ENCODE measurements at regions not wholly inside any gene's neighbourhood (a gene's known extent, or its start where the extent isn't known, plus 50 kb on each side); places are given as distances from the start of the nearest gene placed in this dataset.

DNA sequence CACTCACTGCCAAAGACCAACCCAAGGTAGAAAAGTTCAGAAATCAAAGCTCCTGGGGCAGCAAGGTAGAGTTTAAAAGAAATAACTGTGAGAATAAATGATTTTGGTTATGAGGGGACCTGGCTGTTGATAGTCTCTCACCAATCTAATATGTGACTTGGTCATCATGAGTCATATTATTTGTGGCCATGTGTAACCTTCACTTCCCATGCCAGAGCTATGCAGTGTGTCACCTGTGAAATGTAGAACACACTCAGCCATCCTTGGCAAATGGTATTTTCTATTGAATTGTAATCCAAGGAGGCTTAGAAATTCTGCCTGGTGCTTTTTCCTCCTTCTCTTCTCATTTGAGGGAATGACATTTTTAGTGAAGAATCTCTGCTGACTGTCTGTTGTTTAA is 184.2 kb upstream of the STAC start:
- Histone ChIP-seq H3K27me3 (ENCODE audit: control insufficient read depth in 2 of 2, insufficient read depth in 2 of 2, low read length in 2 of 2) (no peaks in the 10 kb centered on the region), H2AFZ (ENCODE audit: low read depth, low read length) (no peak overlapping the region), H3K4me1 (ENCODE audit: control insufficient read depth, extremely low read depth, insufficient read depth, low read length) (peaks cover 14% of the 10 kb centered on the region), H3K4me3 (replicated peaks in 1 of 3; ENCODE audit: insufficient read depth in 1 of 3, low read depth in 1 of 3, low read length in 3 of 3) (no peak overlapping the region), H3K27ac (ENCODE audit: insufficient read depth, low read depth, low read length) (no peak overlapping the region), H3K36me3 (ENCODE audit: control insufficient read depth in 2 of 2, extremely low read depth in 1 of 2, insufficient read depth in 2 of 2, low read length in 2 of 2) (no peaks in the 10 kb centered on the region), H4K20me1 (replicated peaks; ENCODE audit: control insufficient read depth, extremely low read depth, insufficient read depth, low read length) (no peaks in the 10 kb centered on the region), H3K9me3 (replicated peaks; ENCODE audit: control insufficient read depth, insufficient read depth, low read length) (no peaks in the 10 kb centered on the region), H3K4me2 (ENCODE audit: insufficient read depth, low read length) (no peak overlapping the region), H3K9ac (replicated peaks; ENCODE audit: extremely low read depth, insufficient read depth, low read length) (no peak overlapping the region), H3K9me1 (replicated peaks; ENCODE audit: control insufficient read depth, extremely low read depth, insufficient read depth, low read length) (no peaks in the 10 kb centered on the region), H3K79me2 (ENCODE audit: control insufficient read depth, insufficient read depth, low read length) (no peaks in the 10 kb centered on the region)
- CTCF ChIA-PET: interaction anchor here (0.7 kb wide), 1 partner anchor 11 kb away, joined by 3 read pairs; no protein-coding TSS in a partner anchor
- intact Hi-C loops (cut with micrococcal nuclease): no loop called here
- dilution Hi-C loops (cut with MboI; ENCODE audit: extremely low pct_ligation_motif_present, low sequenced_read_pairs): no loop called here
- FAIRE-seq (no peak), DNase-seq (ENCODE audit: low read depth, low spot score) (no peak)
- POLR2A ChIA-PET: no interaction called here
- TF ChIP-seq GATA2 (IDR thresholded peaks at IDR 0.05; ENCODE audit: insufficient read depth, insufficient read length, low read depth, low read length) (no peak), POLR2A (IDR thresholded peaks at IDR 0.05; ENCODE audit: low read depth, low read length) (no peak), POLR2AphosphoS5 (IDR thresholded peaks at IDR 0.05; ENCODE audit: insufficient read depth, low read depth, low read length) (no peak), EZH2 (IDR thresholded peaks at IDR 0.05; ENCODE audit: borderline replicate concordance, low read depth, low read length, severe bottlenecking) (no peak), MYC (IDR thresholded peaks at IDR 0.05; ENCODE audit: low read depth, low read length) (no peak), FOS (IDR thresholded peaks at IDR 0.05; ENCODE audit: borderline replicate concordance, insufficient read depth, low read length) (no peak), JUN (IDR thresholded peaks at IDR 0.05; ENCODE audit: borderline replicate concordance, insufficient read depth, insufficient read length, low read depth) (no peak)
- TF ChIP-seq, protein P1, sequence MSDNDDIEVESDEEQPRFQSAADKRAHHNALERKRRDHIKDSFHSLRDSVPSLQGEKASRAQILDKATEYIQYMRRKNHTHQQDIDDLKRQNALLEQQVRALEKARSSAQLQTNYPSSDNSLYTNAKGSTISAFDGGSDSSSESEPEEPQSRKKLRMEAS (IDR thresholded peaks at IDR 0.05; ENCODE audit: insufficient read depth, insufficient read length): no peak
- TF ChIP-seq, protein P2, sequence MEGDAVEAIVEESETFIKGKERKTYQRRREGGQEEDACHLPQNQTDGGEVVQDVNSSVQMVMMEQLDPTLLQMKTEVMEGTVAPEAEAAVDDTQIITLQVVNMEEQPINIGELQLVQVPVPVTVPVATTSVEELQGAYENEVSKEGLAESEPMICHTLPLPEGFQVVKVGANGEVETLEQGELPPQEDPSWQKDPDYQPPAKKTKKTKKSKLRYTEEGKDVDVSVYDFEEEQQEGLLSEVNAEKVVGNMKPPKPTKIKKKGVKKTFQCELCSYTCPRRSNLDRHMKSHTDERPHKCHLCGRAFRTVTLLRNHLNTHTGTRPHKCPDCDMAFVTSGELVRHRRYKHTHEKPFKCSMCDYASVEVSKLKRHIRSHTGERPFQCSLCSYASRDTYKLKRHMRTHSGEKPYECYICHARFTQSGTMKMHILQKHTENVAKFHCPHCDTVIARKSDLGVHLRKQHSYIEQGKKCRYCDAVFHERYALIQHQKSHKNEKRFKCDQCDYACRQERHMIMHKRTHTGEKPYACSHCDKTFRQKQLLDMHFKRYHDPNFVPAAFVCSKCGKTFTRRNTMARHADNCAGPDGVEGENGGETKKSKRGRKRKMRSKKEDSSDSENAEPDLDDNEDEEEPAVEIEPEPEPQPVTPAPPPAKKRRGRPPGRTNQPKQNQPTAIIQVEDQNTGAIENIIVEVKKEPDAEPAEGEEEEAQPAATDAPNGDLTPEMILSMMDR (IDR thresholded peaks at IDR 0.05; ENCODE audit: extremely low read depth in 1 of 2, insufficient read depth in 1 of 2, low read depth in 1 of 2, low read length in 2 of 2): no peak
- no TSS peak for BruUV-seq (replicated peaks)
